ENCODE measurements at regions not wholly inside any gene's neighbourhood (a gene's known extent, or its start where the extent isn't known, plus 50 kb on each side); places are given as distances from the start of the nearest gene placed in this dataset.

- DNase-seq: no peak
Observed at GRCh38 chr12:92528586-92528985, 174.2 kb upstream of the PLEKHG7 start.

GRCh38 chr12:92528097-92528496 is 174.7 kb upstream of the PLEKHG7 start:
- no peak for DNase-seq

- no peak for DNase-seq
Observed at GRCh38 chr12:92524489-92524888, 178.3 kb upstream of the PLEKHG7 start.

- DNase-seq: no peak
Observed at GRCh38 chr12:92520511-92520910, 182.3 kb upstream of the PLEKHG7 start.

- no peak for DNase-seq
Observed at GRCh38 chr12:92519284-92519683, 183.5 kb upstream of the PLEKHG7 start.

- no peak for DNase-seq
Observed at GRCh38 chr12:92518071-92518470, 184.7 kb upstream of the PLEKHG7 start.

- no peak for DNase-seq
Observed at GRCh38 chr12:92516277-92516600, 186.6 kb upstream of the PLEKHG7 start.

GRCh38 chr12:92513231-92513730 is 189.5 kb upstream of the PLEKHG7 start:
- no peak for DNase-seq

- no peak for DNase-seq
Observed at GRCh38 chr12:92511786-92512185, 191.0 kb upstream of the PLEKHG7 start.

GRCh38 chr12:92509156-92509738 is 193.5 kb upstream of the PLEKHG7 start:
- no peak for DNase-seq

- DNase-seq: no peak
Observed at GRCh38 chr12:92506891-92507290, 195.9 kb upstream of the PLEKHG7 start.

- no peak for DNase-seq
Observed at GRCh38 chr12:92506460-92506859, 196.3 kb upstream of the PLEKHG7 start.

- peak; percentile 51 for DNase-seq
Observed at GRCh38 chr12:92505254-92506231, 197.2 kb upstream of the PLEKHG7 start.

- DNase-seq: no peak
Observed at GRCh38 chr12:92504594-92504981, 198.2 kb upstream of the PLEKHG7 start.

- DNase-seq: no peak
Observed at GRCh38 chr12:92503971-92504593, 198.7 kb upstream of the PLEKHG7 start.

GRCh38 chr12:92503029-92503931 is 199.5 kb upstream of the PLEKHG7 start:
- DNase-seq: peak; percentile 90

- DNase-seq: peak; percentile 73
Observed at GRCh38 chr12:92502417-92503028, 200.3 kb upstream of the PLEKHG7 start.

GRCh38 chr12:92496790-92497189 is 206.0 kb upstream of the PLEKHG7 start:
- peak; percentile 24 for DNase-seq

GRCh38 chr12:92495108-92495507 is 207.7 kb upstream of the PLEKHG7 start:
- no peak for DNase-seq

GRCh38 chr12:92493816-92494215 is 209.0 kb upstream of the PLEKHG7 start:
- peak; percentile 50 for DNase-seq

- no peak for DNase-seq
Observed at GRCh38 chr12:92492995-92493394, 209.8 kb upstream of the PLEKHG7 start.

- no peak for DNase-seq
Observed at GRCh38 chr12:92492291-92492690, 210.5 kb upstream of the PLEKHG7 start.

All from activated CD4-positive, alpha-beta T cell treated with anti-CD3 and anti-CD28 coated beads, Interleukin-10, Interleukin-2, amounts not matched to agents 100 ng/mL and 50 ng/mL, durations not matched to agents 16 hours and 8 hours (primary cell).